ENCODE measurements at regions not wholly inside any gene's neighbourhood (a gene's known extent, or its start where the extent isn't known, plus 50 kb on each side); places are given as distances from the start of the nearest gene placed in this dataset.
"Not testable (repeated sequence)": the region's sequence is repeated elsewhere in the genome, so short reads cannot be mapped to it uniquely, and the experiment has no call there.

DNA sequence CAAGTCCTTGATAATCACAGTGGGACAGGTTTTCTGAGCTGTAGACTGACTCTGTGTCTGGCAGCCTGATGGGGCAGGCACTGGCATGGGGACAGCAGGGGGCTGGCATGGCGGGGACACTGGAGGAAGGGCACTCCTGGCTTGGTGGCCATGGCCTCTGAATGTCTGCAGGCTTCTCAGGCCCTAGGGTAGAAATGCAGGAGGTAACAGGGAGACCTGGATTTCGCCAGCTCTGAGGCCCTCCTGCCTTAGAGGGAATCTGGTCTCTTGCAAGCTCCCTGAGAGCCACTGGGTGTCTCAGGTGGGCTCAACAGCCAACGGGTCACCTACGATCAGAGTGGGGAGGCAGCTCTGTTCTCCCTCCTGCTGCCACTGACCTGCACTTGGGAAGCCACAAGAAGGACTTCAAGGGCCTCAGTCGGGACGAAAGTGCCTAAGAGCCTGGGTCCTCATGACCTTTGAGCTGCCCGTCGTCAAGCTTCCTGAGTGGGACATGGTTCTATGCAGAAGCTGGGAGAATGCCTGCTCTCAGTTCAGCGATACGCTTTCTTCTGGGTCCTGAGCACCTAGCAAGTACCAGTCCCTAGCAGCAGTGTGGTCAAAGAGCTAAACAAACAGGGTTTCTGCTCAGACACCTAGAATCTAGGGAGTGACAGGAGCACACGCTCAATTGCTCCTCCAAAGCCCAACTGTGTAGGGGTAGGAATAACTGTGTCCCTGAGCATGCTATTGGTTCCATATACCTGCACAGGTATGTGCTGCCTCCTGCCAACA, 569.0 kb downstream of the PTPRU start:
- no peak overlapping the region for H3K27ac ChIP-seq (ENCODE audit: low read length)
- H3K9me3 ChIP-seq (ENCODE audit: control insufficient read depth, low read depth, low read length), result no peaks in the 10 kb centered on the region
- no peaks in the 10 kb centered on the region for H3K4me1 ChIP-seq (ENCODE audit: control insufficient read depth, low read depth, low read length)
- no peaks in the 10 kb centered on the region for H3K27me3 ChIP-seq (ENCODE audit: control insufficient read depth, insufficient read depth, low read length)
- H3K36me3 ChIP-seq (ENCODE audit: control insufficient read depth, low read depth, low read length), result no peaks in the 10 kb centered on the region
- no peak overlapping the region for H3K4me3 ChIP-seq (ENCODE audit: low read length)
- no peak overlapping the region for H3K9ac ChIP-seq (ENCODE audit: low read length)

DNA sequence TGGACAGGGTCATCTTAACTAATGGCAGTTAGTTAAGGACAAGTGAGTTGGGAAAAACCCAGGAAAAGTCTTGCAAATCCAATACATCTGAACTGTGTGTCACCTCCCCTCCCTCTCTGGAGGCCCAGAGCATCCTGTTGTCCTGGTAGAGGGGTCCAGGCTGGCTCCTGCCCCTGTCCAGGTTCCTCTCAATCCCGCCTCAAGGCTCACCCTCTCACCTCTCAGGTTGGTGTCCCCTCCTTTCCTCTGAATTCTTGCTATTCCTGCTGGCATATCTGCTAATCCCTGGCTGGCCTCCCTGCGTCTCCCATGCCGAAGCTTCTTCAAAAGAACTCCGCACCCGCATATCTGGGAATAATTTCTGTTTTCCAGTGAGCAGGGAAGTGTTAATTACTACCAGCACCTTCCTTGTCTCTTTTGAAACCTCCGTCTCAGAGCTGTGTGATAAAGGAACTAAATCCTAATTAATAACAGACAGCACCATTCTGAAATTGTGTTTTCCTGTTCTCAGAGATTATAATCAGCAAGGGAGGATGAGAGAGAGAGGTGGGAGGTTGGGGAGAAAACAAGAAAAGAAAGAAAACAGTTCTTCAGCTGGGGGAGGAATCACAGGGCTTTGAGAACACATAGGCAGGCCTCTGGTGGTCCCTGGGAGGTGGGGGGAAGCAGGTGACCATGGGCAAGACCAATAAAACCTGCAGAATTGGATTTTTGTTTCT, 568.0 kb downstream of the PTPRU start:
- H3K9ac ChIP-seq (ENCODE audit: low read length), result no peak overlapping the region
- H3K4me1 ChIP-seq (ENCODE audit: control insufficient read depth, low read depth, low read length), result no peaks in the 10 kb centered on the region

DNA sequence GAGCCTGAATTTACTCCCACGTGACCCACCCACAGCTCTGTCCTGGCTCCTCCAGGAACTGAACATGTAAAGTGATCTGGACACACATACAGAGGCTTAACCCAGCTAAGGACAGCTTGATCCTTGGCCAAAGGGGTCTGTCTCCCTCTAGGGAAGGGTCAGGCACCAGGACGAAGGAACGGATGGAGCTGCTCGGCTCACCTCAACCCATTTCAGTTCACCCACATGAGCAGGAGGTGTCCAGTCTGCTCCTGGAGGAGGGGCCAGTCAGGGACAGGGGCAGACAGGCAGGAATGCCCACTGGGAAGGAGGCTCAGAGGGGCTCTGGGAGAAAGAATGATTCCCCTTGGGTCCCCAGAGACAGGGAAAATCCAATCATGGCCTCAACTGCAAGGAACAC, 567.2 kb downstream of the PTPRU start:
- Histone ChIP-seq H3K9me3 (ENCODE audit: control insufficient read depth, low read depth, low read length) (no peaks in the 10 kb centered on the region), H3K4me1 (ENCODE audit: control insufficient read depth, low read depth, low read length) (no peaks in the 10 kb centered on the region), H3K9ac (ENCODE audit: low read length) (no peak overlapping the region), H3K4me3 (ENCODE audit: low read length) (no peak overlapping the region), H3K27me3 (ENCODE audit: control insufficient read depth, insufficient read depth, low read length) (no peaks in the 10 kb centered on the region), H3K36me3 (ENCODE audit: control insufficient read depth, low read depth, low read length) (no peaks in the 10 kb centered on the region), H3K27ac (ENCODE audit: low read length) (no peak overlapping the region)

More for the DNA sequence above, 568.0 kb downstream of the PTPRU start:
- Histone ChIP-seq H3K36me3 (ENCODE audit: control insufficient read depth, low read depth, low read length) (no peaks in the 10 kb centered on the region), H3K9me3 (ENCODE audit: control insufficient read depth, low read depth, low read length) (no peaks in the 10 kb centered on the region), H3K27me3 (ENCODE audit: control insufficient read depth, insufficient read depth, low read length) (no peaks in the 10 kb centered on the region), H3K4me3 (ENCODE audit: low read length) (no peak overlapping the region), H3K27ac (ENCODE audit: low read length) (no peak overlapping the region)

DNA sequence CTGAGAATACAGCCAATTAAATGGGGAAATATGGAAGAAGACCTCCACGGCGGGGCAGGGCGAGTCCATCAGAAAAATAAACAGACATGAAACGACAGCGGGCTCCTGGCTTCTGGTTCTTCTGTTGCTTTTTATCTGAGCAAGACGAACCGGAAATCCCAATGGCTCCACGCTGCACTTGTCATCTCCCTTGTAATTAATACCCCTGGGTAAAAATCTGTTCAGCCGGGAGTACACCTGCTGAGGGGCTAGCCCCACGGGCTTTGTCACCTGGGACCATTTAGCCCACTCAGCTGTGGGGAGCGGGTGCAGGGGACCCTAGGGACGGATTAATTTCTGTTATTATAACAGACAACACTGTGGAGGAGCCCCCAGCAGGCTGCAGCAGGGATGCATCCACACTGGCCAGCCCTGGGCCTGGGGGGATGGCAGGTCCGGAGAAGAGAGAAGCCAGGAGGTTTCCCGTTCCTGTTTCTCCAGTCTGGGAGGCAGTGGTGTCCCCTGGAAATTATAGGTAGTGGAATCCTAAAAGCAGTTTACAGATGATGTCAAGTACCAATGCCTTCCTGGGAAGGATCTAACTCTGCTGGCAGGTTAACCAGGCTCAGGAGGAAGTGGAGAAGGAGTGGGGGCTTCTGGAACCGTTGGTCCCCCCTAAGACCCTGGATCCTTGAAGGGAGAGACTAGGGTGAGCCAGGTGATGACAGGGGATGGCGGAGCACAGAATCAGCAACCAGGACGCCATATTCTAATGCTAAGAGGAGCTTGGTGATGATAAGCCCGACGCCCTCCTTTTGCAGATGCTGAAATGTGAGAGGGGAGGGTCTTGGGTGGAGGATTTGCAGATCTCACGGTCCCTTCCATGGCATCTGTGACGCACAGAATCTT, 566.1 kb downstream of the PTPRU start:
- no peak overlapping the region for H3K27ac ChIP-seq (ENCODE audit: low read length)
- H3K27me3 ChIP-seq (ENCODE audit: control insufficient read depth, insufficient read depth, low read length), result no peaks in the 10 kb centered on the region
- H3K9me3 ChIP-seq (ENCODE audit: control insufficient read depth, low read depth, low read length), result no peaks in the 10 kb centered on the region
- no peaks in the 10 kb centered on the region for H3K36me3 ChIP-seq (ENCODE audit: control insufficient read depth, low read depth, low read length)
- H3K9ac ChIP-seq (ENCODE audit: low read length), result no peak overlapping the region
- H3K4me1 ChIP-seq (ENCODE audit: control insufficient read depth, low read depth, low read length), result no peaks in the 10 kb centered on the region
- no peak overlapping the region for H3K4me3 ChIP-seq (ENCODE audit: low read length)

DNA sequence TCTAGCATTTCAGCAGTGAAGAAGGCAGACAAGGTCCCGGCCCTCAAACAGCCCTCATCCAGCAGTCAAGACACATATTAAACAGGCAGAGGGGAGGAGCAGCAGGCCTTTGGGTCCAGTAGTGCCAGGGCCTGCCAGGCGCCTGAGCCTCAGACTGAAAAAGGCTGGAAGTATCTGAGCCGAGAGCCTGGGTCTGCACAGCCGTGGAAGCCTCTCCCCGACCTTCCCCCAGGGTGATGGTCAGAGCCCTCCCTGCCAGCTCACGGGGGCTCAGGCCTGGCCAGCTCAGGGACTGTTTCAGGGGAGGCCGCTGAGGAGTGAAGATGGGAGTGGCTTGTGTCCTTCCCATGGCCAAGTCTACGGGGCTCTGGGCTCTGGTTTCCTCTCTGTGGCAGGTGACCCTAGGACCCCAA, 565.2 kb downstream of the PTPRU start:
- no peaks in the 10 kb centered on the region for H3K9me3 ChIP-seq (ENCODE audit: control insufficient read depth, low read depth, low read length)
- H3K4me1 ChIP-seq (ENCODE audit: control insufficient read depth, low read depth, low read length), result no peaks in the 10 kb centered on the region
- H3K27ac ChIP-seq (ENCODE audit: low read length), result no peak overlapping the region
- H3K9ac ChIP-seq (ENCODE audit: low read length), result no peak overlapping the region
- no peaks in the 10 kb centered on the region for H3K36me3 ChIP-seq (ENCODE audit: control insufficient read depth, low read depth, low read length)
- H3K27me3 ChIP-seq (ENCODE audit: control insufficient read depth, insufficient read depth, low read length), result no peaks in the 10 kb centered on the region
- H3K4me3 ChIP-seq (ENCODE audit: low read length), result no peak overlapping the region

DNA sequence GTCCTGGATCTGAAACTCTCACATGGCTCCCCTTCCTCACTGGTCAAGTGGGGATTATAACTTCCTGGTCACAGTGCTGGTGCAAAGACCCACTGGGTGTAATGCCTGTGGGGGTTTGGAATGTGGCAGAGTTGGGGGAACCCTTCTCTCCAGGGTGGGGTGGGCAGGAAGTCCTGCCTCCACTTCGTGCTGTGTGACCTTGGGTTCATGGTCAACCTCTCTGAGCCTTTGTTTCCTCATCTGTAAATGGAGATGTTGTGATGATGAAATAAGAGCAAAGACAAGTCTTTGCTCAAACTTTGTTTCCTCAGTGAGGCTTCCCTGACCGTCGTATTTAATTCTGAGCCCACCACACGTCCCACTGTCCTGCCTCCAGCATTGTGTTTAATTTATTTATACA, 564.7 kb downstream of the PTPRU start:
- Histone ChIP-seq H3K27me3 (ENCODE audit: control insufficient read depth, insufficient read depth, low read length) (no peaks in the 10 kb centered on the region), H3K4me1 (ENCODE audit: control insufficient read depth, low read depth, low read length) (no peaks in the 10 kb centered on the region), H3K9me3 (ENCODE audit: control insufficient read depth, low read depth, low read length) (peaks cover 2% of the 10 kb centered on the region), H3K4me3 (ENCODE audit: low read length) (no peak overlapping the region), H3K36me3 (ENCODE audit: control insufficient read depth, low read depth, low read length) (no peaks in the 10 kb centered on the region), H3K9ac (ENCODE audit: low read length) (no peak overlapping the region), H3K27ac (ENCODE audit: low read length) (no peak overlapping the region)

DNA sequence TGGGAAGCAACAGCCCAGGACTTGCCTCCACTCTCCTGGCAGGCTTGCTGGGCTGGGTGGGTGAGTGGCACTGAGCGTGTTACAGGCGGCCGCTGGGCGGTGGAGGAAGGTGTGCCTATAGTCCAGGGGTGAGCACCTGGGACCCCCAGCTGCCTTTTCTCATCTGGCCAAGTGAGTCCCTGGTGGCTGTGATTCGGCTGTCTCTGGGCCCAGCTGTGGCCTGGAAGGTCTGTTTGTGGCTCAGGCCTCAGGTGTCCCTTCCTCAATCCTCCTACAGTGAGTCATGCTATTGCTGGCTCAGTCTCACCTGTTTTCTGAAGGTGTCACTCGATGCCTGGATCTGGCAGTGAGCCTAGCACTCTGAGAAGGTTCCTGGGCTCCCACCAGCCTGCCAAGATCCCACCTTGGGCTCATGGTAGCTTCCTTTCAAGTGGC, 564.2 kb downstream of the PTPRU start:
- Histone ChIP-seq H3K27ac (ENCODE audit: low read length) (no peak overlapping the region), H3K4me3 (ENCODE audit: low read length) (no peak overlapping the region), H3K4me1 (ENCODE audit: control insufficient read depth, low read depth, low read length) (no peaks in the 10 kb centered on the region), H3K9ac (ENCODE audit: low read length) (no peak overlapping the region), H3K9me3 (ENCODE audit: control insufficient read depth, low read depth, low read length) (peaks cover 4% of the 10 kb centered on the region), H3K27me3 (ENCODE audit: control insufficient read depth, insufficient read depth, low read length) (no peaks in the 10 kb centered on the region), H3K36me3 (ENCODE audit: control insufficient read depth, low read depth, low read length) (no peaks in the 10 kb centered on the region)

DNA sequence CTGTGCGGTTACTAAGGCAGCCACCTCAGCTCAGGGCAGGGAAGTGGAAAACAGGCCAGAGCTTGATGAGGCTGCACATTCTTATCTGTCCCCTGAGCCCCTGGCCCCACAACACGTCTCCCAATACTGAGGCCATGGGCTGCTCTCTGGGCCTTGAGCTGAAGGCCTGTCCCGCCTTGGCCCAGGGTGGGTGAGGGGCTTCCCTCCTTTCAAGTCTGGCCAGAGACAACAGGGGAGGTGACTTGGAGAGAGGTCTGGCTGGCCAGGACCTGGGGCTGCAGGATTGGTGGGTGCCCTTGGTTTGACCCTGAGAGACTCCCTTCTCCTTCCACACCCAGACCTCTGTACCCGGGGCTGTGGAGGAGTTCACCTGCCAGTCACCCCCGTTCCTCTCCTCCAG, 563.8 kb downstream of the PTPRU start:
- no peak overlapping the region for H3K4me3 ChIP-seq (ENCODE audit: low read length)
- no peak overlapping the region for H3K27ac ChIP-seq (ENCODE audit: low read length)
- no peaks in the 10 kb centered on the region for H3K36me3 ChIP-seq (ENCODE audit: control insufficient read depth, low read depth, low read length)
- no peak overlapping the region for H3K9ac ChIP-seq (ENCODE audit: low read length)
- peaks cover 4% of the 10 kb centered on the region for H3K9me3 ChIP-seq (ENCODE audit: control insufficient read depth, low read depth, low read length)
- H3K4me1 ChIP-seq (ENCODE audit: control insufficient read depth, low read depth, low read length), result no peaks in the 10 kb centered on the region
- no peaks in the 10 kb centered on the region for H3K27me3 ChIP-seq (ENCODE audit: control insufficient read depth, insufficient read depth, low read length)

DNA sequence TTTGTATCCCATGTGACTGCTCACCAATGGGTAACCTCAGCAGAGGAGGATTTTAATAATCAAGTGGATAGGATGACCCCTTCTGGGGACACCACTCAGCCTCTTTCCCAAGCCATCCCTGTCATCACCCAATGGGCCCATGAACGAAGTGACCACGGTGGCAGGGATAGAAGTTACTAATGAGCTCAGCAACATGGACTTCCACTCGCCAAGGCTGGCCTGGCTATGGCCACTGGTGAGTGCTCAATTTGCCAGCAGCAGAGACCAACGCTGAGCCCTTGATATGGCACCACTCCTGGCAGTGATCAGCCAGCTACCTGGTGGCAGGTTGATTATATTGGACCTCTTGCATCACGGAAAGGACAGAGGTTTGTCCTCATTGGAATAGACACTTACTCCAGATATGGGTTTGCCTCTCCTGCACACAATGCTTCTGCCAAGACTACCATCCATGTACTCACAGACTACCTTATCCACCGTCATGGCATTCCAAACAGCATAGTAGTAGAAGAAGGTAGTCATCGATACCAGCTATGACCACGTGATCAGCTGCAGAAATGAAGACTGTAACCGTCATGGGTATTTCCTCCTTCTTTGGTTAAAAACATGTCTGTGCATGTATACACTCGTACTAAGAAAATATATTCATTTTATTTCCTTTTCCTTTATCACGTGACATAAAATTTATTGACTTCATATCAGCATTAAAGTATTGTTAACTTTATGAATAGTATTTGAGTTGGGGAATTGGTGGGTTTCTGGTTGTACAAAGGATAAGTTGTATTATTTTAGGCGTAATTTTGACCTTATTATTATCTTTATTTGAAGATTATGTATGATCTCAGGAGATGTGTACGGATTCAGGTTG, 562.6 kb downstream of the PTPRU start:
- H3K27me3 ChIP-seq (ENCODE audit: control insufficient read depth, insufficient read depth, low read length), result no peaks in the 10 kb centered on the region
- no peak overlapping the region for H3K4me3 ChIP-seq (ENCODE audit: low read length)
- H3K9ac ChIP-seq (ENCODE audit: low read length), result no peak overlapping the region
- no peaks in the 10 kb centered on the region for H3K36me3 ChIP-seq (ENCODE audit: control insufficient read depth, low read depth, low read length)
- peaks cover 4% of the 10 kb centered on the region for H3K9me3 ChIP-seq (ENCODE audit: control insufficient read depth, low read depth, low read length)
- H3K27ac ChIP-seq (ENCODE audit: low read length), result no peak overlapping the region
- no peaks in the 10 kb centered on the region for H3K4me1 ChIP-seq (ENCODE audit: control insufficient read depth, low read depth, low read length)

DNA sequence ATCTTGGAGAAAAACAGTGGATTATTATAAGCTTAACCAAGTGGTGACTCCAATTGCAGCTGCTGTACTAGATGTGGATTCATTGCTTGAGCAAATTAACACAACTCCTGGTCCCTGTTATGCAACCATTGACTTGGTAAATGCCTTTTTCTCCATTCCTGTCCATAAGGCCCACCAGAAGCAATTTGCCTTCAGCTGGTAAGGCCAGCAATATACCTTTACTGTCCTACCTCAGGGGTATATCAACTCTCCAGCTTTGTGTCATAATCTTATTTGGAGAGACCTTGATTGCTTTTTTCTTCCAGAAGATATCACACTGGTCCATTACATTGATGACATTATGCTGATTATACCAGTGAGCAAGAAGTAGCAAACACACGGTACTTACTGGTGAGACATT, 560.8 kb downstream of the PTPRU start:
- H3K36me3 ChIP-seq (ENCODE audit: control insufficient read depth, low read depth, low read length); H3K4me1 ChIP-seq (ENCODE audit: control insufficient read depth, low read depth, low read length); H3K27me3 ChIP-seq (ENCODE audit: control insufficient read depth, insufficient read depth, low read length); H3K4me3 ChIP-seq (ENCODE audit: low read length); H3K9ac ChIP-seq (ENCODE audit: low read length); H3K27ac ChIP-seq (ENCODE audit: low read length); H3K9me3 ChIP-seq (ENCODE audit: control insufficient read depth, low read depth, low read length): not testable (repeated sequence)

DNA sequence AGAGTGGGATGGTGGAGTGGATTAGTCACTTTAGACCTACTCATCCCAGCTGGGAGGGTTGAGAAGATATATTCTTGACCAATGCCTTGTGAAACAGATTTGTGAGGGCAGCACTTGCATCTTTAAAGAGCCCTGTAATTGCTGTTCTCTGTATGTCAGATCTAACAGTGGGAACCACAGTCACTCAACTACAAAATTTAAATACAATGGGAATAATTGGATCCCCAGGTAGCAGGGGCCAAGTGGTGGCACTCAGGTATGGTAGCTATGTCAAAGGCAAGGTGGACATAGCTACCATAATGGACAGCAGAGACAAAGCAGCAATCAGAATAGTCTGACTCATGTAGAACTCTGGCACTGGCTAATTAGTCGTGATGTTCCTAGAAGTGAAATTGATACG, 559.6 kb downstream of the PTPRU start:
- not testable (repeated sequence) for H3K27me3 ChIP-seq (ENCODE audit: control insufficient read depth, insufficient read depth, low read length); H3K9me3 ChIP-seq (ENCODE audit: control insufficient read depth, low read depth, low read length); H3K36me3 ChIP-seq (ENCODE audit: control insufficient read depth, low read depth, low read length); H3K4me3 ChIP-seq (ENCODE audit: low read length); H3K27ac ChIP-seq (ENCODE audit: low read length); H3K9ac ChIP-seq (ENCODE audit: low read length); H3K4me1 ChIP-seq (ENCODE audit: control insufficient read depth, low read depth, low read length)

All from iPS-18a (cell line).